PC-3 (cell line): ENCODE measurements at regions not wholly inside any gene's neighbourhood (a gene's known extent, or its start where the extent isn't known, plus 50 kb on each side); places are given as distances from the start of the nearest gene placed in this dataset.
"Not testable (repeated sequence)": the region's sequence is repeated elsewhere in the genome, so short reads cannot be mapped to it uniquely, and the experiment has no call there.

Source experiments
- EZH2 ChIP-seq: fragments of 300-600 bp; sonication (generic); IDR thresholded peaks from one replicate; pipeline ENCODE4 v1.6.1; 2017; ENCODE audit warnings: antibody characterized with exemption, mild to moderate bottlenecking, low read length; ENCODE audit not compliant: unreplicated experiment
- EZH2phosphoT487 ChIP-seq: fragments of 300-600 bp; sonication (generic); IDR thresholded peaks from 2 replicates; pipeline ENCODE4 v1.6.1; 2018; ENCODE audit warnings: mild to moderate bottlenecking, antibody characterized with exemption, low read length, borderline replicate concordance
- TF ChIP-seq, protein P1 (sequence below): fragments of 300-600 bp; sonication (generic); conservative IDR thresholded peaks from 2 replicates; pipeline ENCODE4 v1.5.1; 2017; ENCODE audit warnings: antibody characterized with exemption, low read depth, mild to moderate bottlenecking, low read length

DNA sequence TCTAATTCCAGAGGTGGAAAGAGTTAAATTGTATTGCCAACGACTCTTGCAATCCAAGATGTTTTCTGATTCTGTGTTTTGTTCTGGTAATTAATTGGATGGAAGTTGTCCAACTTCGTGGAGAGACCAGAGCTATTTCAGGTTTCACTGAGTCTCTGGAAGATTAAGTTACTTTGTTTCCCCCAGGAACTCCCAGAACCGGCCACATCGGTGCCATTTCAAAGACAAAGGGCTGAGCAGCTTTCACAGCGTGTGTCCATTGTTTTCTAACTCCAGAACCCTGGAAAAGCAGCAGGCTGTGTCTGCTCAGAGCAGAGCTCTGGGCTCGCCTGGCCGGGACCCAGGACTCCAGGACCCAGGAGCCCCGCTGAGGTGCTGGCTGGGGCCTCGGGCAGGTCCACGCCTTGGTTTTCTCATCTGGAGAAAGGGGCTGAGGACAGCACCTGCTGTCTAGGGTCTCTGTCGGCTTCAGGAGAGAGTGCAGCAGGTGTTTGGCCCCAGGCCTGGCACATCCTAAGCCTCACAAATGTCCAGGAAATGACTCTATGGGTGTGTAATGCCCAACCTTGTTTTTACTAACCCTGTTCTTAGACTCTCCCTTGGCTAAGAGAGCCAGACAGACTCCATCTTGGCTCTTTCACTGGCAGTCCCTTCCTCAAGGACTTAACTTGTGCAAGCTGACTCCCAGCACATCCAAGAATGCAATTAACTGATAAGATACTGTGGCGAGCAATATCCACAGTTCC is 86.0 kb upstream of the SFSWAP start:
- TF ChIP-seq, protein P1, sequence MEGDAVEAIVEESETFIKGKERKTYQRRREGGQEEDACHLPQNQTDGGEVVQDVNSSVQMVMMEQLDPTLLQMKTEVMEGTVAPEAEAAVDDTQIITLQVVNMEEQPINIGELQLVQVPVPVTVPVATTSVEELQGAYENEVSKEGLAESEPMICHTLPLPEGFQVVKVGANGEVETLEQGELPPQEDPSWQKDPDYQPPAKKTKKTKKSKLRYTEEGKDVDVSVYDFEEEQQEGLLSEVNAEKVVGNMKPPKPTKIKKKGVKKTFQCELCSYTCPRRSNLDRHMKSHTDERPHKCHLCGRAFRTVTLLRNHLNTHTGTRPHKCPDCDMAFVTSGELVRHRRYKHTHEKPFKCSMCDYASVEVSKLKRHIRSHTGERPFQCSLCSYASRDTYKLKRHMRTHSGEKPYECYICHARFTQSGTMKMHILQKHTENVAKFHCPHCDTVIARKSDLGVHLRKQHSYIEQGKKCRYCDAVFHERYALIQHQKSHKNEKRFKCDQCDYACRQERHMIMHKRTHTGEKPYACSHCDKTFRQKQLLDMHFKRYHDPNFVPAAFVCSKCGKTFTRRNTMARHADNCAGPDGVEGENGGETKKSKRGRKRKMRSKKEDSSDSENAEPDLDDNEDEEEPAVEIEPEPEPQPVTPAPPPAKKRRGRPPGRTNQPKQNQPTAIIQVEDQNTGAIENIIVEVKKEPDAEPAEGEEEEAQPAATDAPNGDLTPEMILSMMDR: not testable (repeated sequence)
- not testable (repeated sequence) for TF ChIP-seq EZH2, EZH2phosphoT487
